ENCODE measurements at regions not wholly inside any gene's neighbourhood (a gene's known extent, or its start where the extent isn't known, plus 50 kb on each side); places are given as distances from the start of the nearest gene placed in this dataset.

GRCh38 chr21:30057108-30057507 lies 109.5 kb downstream of the CLDN17 start (continued):
- TF ChIP-seq EZH2 (IDR thresholded peaks at IDR 0.05; ENCODE audit: low read depth, unreplicated experiment) = no peak
- TF ChIP-seq CTCF (conservative IDR thresholded peaks at IDR 0.05; ENCODE audit: low read depth in 2 of 2) = no peak
- no peak for TF ChIP-seq JUNB (IDR thresholded peaks at IDR 0.05; ENCODE audit: unreplicated experiment)
- TF ChIP-seq EZH2phosphoT487 (IDR thresholded peaks at IDR 0.05; ENCODE audit: unreplicated experiment) = no peak
- no peak for TF ChIP-seq ETS1 (IDR thresholded peaks at IDR 0.05)
- no peak for TF ChIP-seq REST (IDR thresholded peaks at IDR 0.05; ENCODE audit: unreplicated experiment)

GRCh38 chr21:30048570-30048969 lies 108.8 kb upstream of the GRIK1 start:
- H3K27ac Mint-ChIP-seq = no peak overlapping the region
- no peaks in the 10 kb centered on the region for H4K20me1 ChIP-seq (replicated peaks; ENCODE audit: insufficient read depth)
- no peaks in the 10 kb centered on the region for H3K27me3 Mint-ChIP-seq (ENCODE audit: insufficient read depth, low read depth, poor library complexity)
- peaks cover 10% of the 10 kb centered on the region; the same call in 2 of the 3 replicates for H3K4me1 Mint-ChIP-seq
- DNase-seq (ENCODE audit: low spot score) (no peak), ATAC-seq (no peak)
- H3K4me1 ChIP-seq (ENCODE audit: insufficient read depth) = no peaks in the 10 kb centered on the region
- no peak overlapping the region for H3K27ac ChIP-seq (ENCODE audit: low read depth)
- no peaks in the 10 kb centered on the region for H3K36me3 ChIP-seq (ENCODE audit: insufficient read depth)
- H3K4me3 ChIP-seq = no peak overlapping the region
- no peaks in the 10 kb centered on the region for H3K27me3 ChIP-seq (ENCODE audit: insufficient read depth)
- no peaks in the 10 kb centered on the region for H3K9me2 ChIP-seq (ENCODE audit: insufficient read depth)
- no peak overlapping the region for H3K4me2 ChIP-seq
- H3K36me3 Mint-ChIP-seq (ENCODE audit: low read depth) = no peaks in the 10 kb centered on the region
- H3F3A ChIP-seq (replicated peaks; ENCODE audit: low read depth) = no peaks in the 10 kb centered on the region
- H3K4me3 Mint-ChIP-seq = no peak overlapping the region
- H2AFZ ChIP-seq = no peak overlapping the region
- TF ChIP-seq EZH2phosphoT487 (IDR thresholded peaks at IDR 0.05; ENCODE audit: unreplicated experiment) (no peak), ZNF114 (CRISPR knock-in tag; IDR thresholded peaks at IDR 0.05) (no peak), STAT1 (IDR thresholded peaks at IDR 0.05; ENCODE audit: unreplicated experiment) (no peak), POLR2AphosphoS5 (IDR thresholded peaks at IDR 0.05; ENCODE audit: low read depth) (no peak), JUNB (IDR thresholded peaks at IDR 0.05; ENCODE audit: unreplicated experiment) (no peak), CREB1 (CRISPR knock-in tag; IDR thresholded peaks at IDR 0.05; ENCODE audit: low read depth) (no peak), CTCF (conservative IDR thresholded peaks at IDR 0.05; ENCODE audit: low read depth in 2 of 2) (no peak)
- H3K9me3 Mint-ChIP-seq = no peaks in the 10 kb centered on the region
- H3K79me2 ChIP-seq (replicated peaks; ENCODE audit: insufficient read depth) = no peaks in the 10 kb centered on the region

Data from GM23338 (cell line).